Loucy (cell line): ENCODE measurements at regions not wholly inside any gene's neighbourhood (a gene's known extent, or its start where the extent isn't known, plus 50 kb on each side); places are given as distances from the start of the nearest gene placed in this dataset.
A peak's percentile ranks its signal among the peaks of the same experiment; 100 is the strongest.
"Not testable (repeated sequence)": the region's sequence is repeated elsewhere in the genome, so short reads cannot be mapped to it uniquely, and the experiment has no call there.

Experiments used
- H2AFZ ChIP-seq: fragments of 200-600 bp; sonication (generic); 2 replicates; pipeline ENCODE4 v1.6.0; 2016; ENCODE audit warnings: antibody characterized with exemption, mild to moderate bottlenecking, low read length, moderate library complexity
- H3F3A ChIP-seq: fragments of 200-600 bp; 2 replicates; pipeline ENCODE4 v1.6.0; 2016; ENCODE audit warnings: antibody characterized with exemption, low read depth, mild to moderate bottlenecking
- H3K27me3 ChIP-seq: fragments of 200-600 bp; sonication (generic); 2 replicates; pipeline ENCODE4 v1.6.1; 2014; ENCODE audit warnings: low read length, mild to moderate bottlenecking; ENCODE audit not compliant: insufficient read depth, poor library complexity, severe bottlenecking
- H3K36me3 ChIP-seq: fragments of 200-600 bp; sonication (generic); 2 replicates; pipeline ENCODE4 v1.6.1; 2016; ENCODE audit warnings: low read length; ENCODE audit not compliant: insufficient read depth
- H3K4me1 ChIP-seq: fragments of 200-600 bp; sonication (generic); 2 replicates; pipeline ENCODE4 v1.5.1; 2014; ENCODE audit warnings: low read length, mild to moderate bottlenecking; ENCODE audit not compliant: insufficient read depth, poor library complexity, severe bottlenecking
- H3K4me2 ChIP-seq: fragments of 200-600 bp; sonication (generic); 2 replicates; pipeline ENCODE4 v1.6.0; 2014; ENCODE audit warnings: antibody characterized with exemption, low read length, low read depth, mild to moderate bottlenecking; ENCODE audit not compliant: poor library complexity, severe bottlenecking
- H3K4me3 ChIP-seq: fragments of 200-600 bp; sonication (generic); 2 replicates; pipeline ENCODE4 v1.5.1; 2014; ENCODE audit warnings: low read length, mild to moderate bottlenecking, mixed read lengths; ENCODE audit not compliant: poor library complexity, severe bottlenecking
- H3K79me2 ChIP-seq: fragments of 200-600 bp; sonication (generic); 2 replicates; pipeline ENCODE4 v1.6.1; 2014; ENCODE audit warnings: low read length; ENCODE audit not compliant: insufficient read depth
- H3K9ac ChIP-seq: fragments of 200-600 bp; sonication (generic); 2 replicates; pipeline ENCODE4 v1.6.0; 2014; ENCODE audit warnings: mild to moderate bottlenecking, low read depth, low read length, moderate library complexity; ENCODE audit not compliant: poor library complexity, severe bottlenecking
- H3K9me2 ChIP-seq: fragments of 200-600 bp; sonication (generic); replicated peaks from 2 replicates; pipeline ENCODE4 v1.6.1; 2016; ENCODE audit warnings: low read depth, low read length, mixed read lengths
- H3K9me3 ChIP-seq: fragments of 200-600 bp; sonication (generic); 2 replicates; pipeline ENCODE4 v1.6.1; 2014; ENCODE audit warnings: mild to moderate bottlenecking, antibody characterized with exemption, low read length, low read depth; ENCODE audit not compliant: insufficient read depth
- H4K20me1 ChIP-seq: fragments of 200-600 bp; sonication (generic); 2 replicates; pipeline ENCODE4 v1.6.0; 2014; ENCODE audit warnings: antibody characterized with exemption, low read length, mild to moderate bottlenecking; ENCODE audit not compliant: insufficient read depth, poor library complexity, severe bottlenecking
- CTCF ChIP-seq: fragments of 200-600 bp; sonication (generic); conservative IDR thresholded peaks from 2 replicates; pipeline ENCODE4 v1.5.1; 2014; ENCODE audit warnings: mild to moderate bottlenecking, antibody characterized with exemption, low read length
- EZH2phosphoT487 ChIP-seq: fragments of 200-600 bp; IDR thresholded peaks from 2 replicates; pipeline ENCODE4 v1.6.1; 2018; ENCODE audit warnings: antibody characterized with exemption, mild to moderate bottlenecking, moderate library complexity, borderline replicate concordance

GRCh38 chr3:35296533-35296932, 342.8 kb upstream of the ARPP21 start:
- peaks cover 13% of the 10 kb centered on the region for H3K4me1 ChIP-seq
- H3K9ac ChIP-seq: peak overlapping the region; percentile 26
- no peaks in the 10 kb centered on the region for H3K36me3 ChIP-seq
- no peaks in the 10 kb centered on the region for H3K27me3 ChIP-seq
- H3F3A ChIP-seq: no peaks in the 10 kb centered on the region
- TF ChIP-seq EZH2phosphoT487 (no peak), CTCF (no peak)
- peak overlapping the region; percentile 33 for H3K4me2 ChIP-seq
- no peaks in the 10 kb centered on the region for H3K9me3 ChIP-seq
- H3K79me2 ChIP-seq: no peaks in the 10 kb centered on the region
- peak overlapping the region; percentile 55 for H2AFZ ChIP-seq
- no peaks in the 10 kb centered on the region for H3K9me2 ChIP-seq
- H4K20me1 ChIP-seq: no peaks in the 10 kb centered on the region
- H3K4me3 ChIP-seq: no peak overlapping the region

GRCh38 chr3:35296944-35297343, 342.4 kb upstream of the ARPP21 start:
- not testable (repeated sequence) for H3K79me2 ChIP-seq, H3K9me3 ChIP-seq, H3F3A ChIP-seq, H4K20me1 ChIP-seq, H3K9ac ChIP-seq, H3K9me2 ChIP-seq, H3K27me3 ChIP-seq, H3K4me3 ChIP-seq, H2AFZ ChIP-seq, H3K36me3 ChIP-seq
- Histone ChIP-seq H3K4me1 (peaks cover 13% of the 10 kb centered on the region), H3K4me2 (peak overlapping the region; percentile 33)

- no peaks in the 10 kb centered on the region for H3K79me2 ChIP-seq
These were observed 333.9 kb upstream of the ARPP21 start for GRCh38 chr3:35305406-35305805.

More at GRCh38 chr3:35305406-35305805, 333.9 kb upstream of the ARPP21 start:
- H3K4me1 ChIP-seq: no peaks in the 10 kb centered on the region
- H3K4me3 ChIP-seq: no peak overlapping the region
- H2AFZ ChIP-seq: no peak overlapping the region
- no peak overlapping the region for H3K9ac ChIP-seq
- no peaks in the 10 kb centered on the region for H3K9me3 ChIP-seq
- H4K20me1 ChIP-seq: no peaks in the 10 kb centered on the region
- H3F3A ChIP-seq: no peaks in the 10 kb centered on the region
- no peak overlapping the region for H3K4me2 ChIP-seq
- H3K27me3 ChIP-seq: no peaks in the 10 kb centered on the region
- H3K36me3 ChIP-seq: no peaks in the 10 kb centered on the region
- no peaks in the 10 kb centered on the region for H3K9me2 ChIP-seq
- TF ChIP-seq EZH2phosphoT487 (no peak), CTCF (no peak)
